ENCODE measurements at regions not wholly inside any gene's neighbourhood (a gene's known extent, or its start where the extent isn't known, plus 50 kb on each side); places are given as distances from the start of the nearest gene placed in this dataset.

GRCh38 chr15:81921163-81921562, 124.7 kb downstream of the MEX3B start:
- TF ChIP-seq CTCF (IDR thresholded peaks at IDR 0.05; ENCODE audit: extremely low read depth in 1 of 2, insufficient read depth in 1 of 2, low read depth in 1 of 2, low read length in 2 of 2), result no peak
- no peak for TF ChIP-seq EZH2 (IDR thresholded peaks at IDR 0.05; ENCODE audit: borderline replicate concordance, low read depth, low read length, severe bottlenecking)
- no peak for TF ChIP-seq POLR2A (IDR thresholded peaks at IDR 0.05; ENCODE audit: low read depth, low read length)
- no peak for TF ChIP-seq MYC (IDR thresholded peaks at IDR 0.05; ENCODE audit: low read depth, low read length)
- TF ChIP-seq POLR2AphosphoS5 (IDR thresholded peaks at IDR 0.05; ENCODE audit: insufficient read depth, low read depth, low read length), result no peak
- TF ChIP-seq MAX (IDR thresholded peaks at IDR 0.05; ENCODE audit: insufficient read depth, insufficient read length), result no peak
- TF ChIP-seq FOS (IDR thresholded peaks at IDR 0.05; ENCODE audit: borderline replicate concordance, insufficient read depth, low read length), result no peak
- no peak for TF ChIP-seq JUN (IDR thresholded peaks at IDR 0.05; ENCODE audit: borderline replicate concordance, insufficient read depth, insufficient read length, low read depth)
- TF ChIP-seq GATA2 (IDR thresholded peaks at IDR 0.05; ENCODE audit: insufficient read depth, insufficient read length, low read depth, low read length), result no peak
